A549 (cell line): ENCODE measurements at regions not wholly inside any gene's neighbourhood (a gene's known extent, or its start where the extent isn't known, plus 50 kb on each side); places are given as distances from the start of the nearest gene placed in this dataset.

Source experiments
- ATAC-seq, 2 experiments: fragments of 200-7000 bp in 1 of 2; fragments of >200 bp in 1 of 2; cut with Nextera tagmentation in 1 of 2; cut with Tn5 transposase in 1 of 2; 3 replicates each; pipeline versions ENCODE4 v1.8.0 to v1.9.1; 2018 to 2020; ENCODE audit warnings: mild to moderate bottlenecking in 1 of 2, moderate library complexity in 1 of 2
- CTCF ChIA-PET: fragments of 300-600 bp; sonication (Branson Sonifier 250); formaldehyde crosslinking; extraction: SDS; loops from one replicate; lab custom pipeline; 2021; ENCODE audit warnings: antibody characterized with exemption, inconsistent platforms; lab: Yijun Ruan, JAX
- POLR2A ChIA-PET: fragments of 350-600 bp; formaldehyde crosslinking; extraction: SDS; loops from one replicate; lab custom pipeline; 2021; ENCODE audit warnings: antibody characterized with exemption, inconsistent platforms; lab: Yijun Ruan, JAX
- DNase-seq, 2 experiments: peaks; one replicate each; pipeline versions ENCODE4 v3.0.0 to v3.0.0-alpha.2; 2011 to 2016; ENCODE audit warnings: low read depth in 1 of 2, low spot score in 1 of 2
- FAIRE-seq: peaks from 2 replicates; lab custom pipeline; 2011; peaks lifted over from hg19 to GRCh38; lab: Jason Lieb, UNC
- H3K27ac ChIP-seq, 2 experiments: fragments of >200 bp; sonication (Bioruptor Twin); formaldehyde crosslinking; 3 replicates each; pipeline ENCODE4 v1.5.1; 2016 to 2017
- H3K4me1 ChIP-seq: fragments of >200 bp; sonication (Bioruptor Twin); formaldehyde crosslinking; 3 replicates; pipeline ENCODE4 v1.6.1; 2016
- H3K4me2 ChIP-seq: fragments of >200 bp; sonication (Bioruptor Twin); formaldehyde crosslinking; 3 replicates; pipeline ENCODE4 v1.6.1; 2016
- H3K4me3 ChIP-seq: fragments of >200 bp; sonication (Bioruptor Twin); formaldehyde crosslinking; 3 replicates; pipeline ENCODE4 v1.5.1; 2016
- H3K9me3 ChIP-seq: fragments of >200 bp; sonication (Bioruptor Twin); formaldehyde crosslinking; 3 replicates; pipeline ENCODE4 v1.6.1; 2016
- BHLHE40 ChIP-seq: IDR thresholded peaks from 2 replicates; pipeline ENCODE4 v1.6.1; 2012; ENCODE audit warnings: low read depth, low read length, inconsistent platforms
- CEBPB ChIP-seq, 2 experiments: fragments of >200 bp in 1 of 2; sonication (Bioruptor Twin) in 1 of 2; formaldehyde crosslinking in 1 of 2; IDR thresholded peaks; 2 replicates each; pipeline ENCODE4 v1.6.1; 2012 to 2016
- CHD2 ChIP-seq: fragments of 150-350 bp; IDR thresholded peaks from 2 replicates; pipeline ENCODE4 v1.6.1; 2014; ENCODE audit warnings: low read length; ENCODE audit not compliant: partially characterized antibody
- ESRRA ChIP-seq: fragments of 150-350 bp; IDR thresholded peaks from 2 replicates; pipeline ENCODE4 v1.6.1; 2014; ENCODE audit warnings: mild to moderate bottlenecking, low read length, borderline replicate concordance
- FOSL2 ChIP-seq, 2 experiments: fragments of 450-650 bp in 1 of 2; fragments of >200 bp in 1 of 2; sonication (Bioruptor Twin) in 1 of 2; formaldehyde crosslinking; IDR thresholded peaks; 2 replicates each; pipeline versions ENCODE4 v1.5.0 to v1.6.1; 2016 to 2020; ENCODE audit warnings: mild to moderate bottlenecking in 1 of 2, moderate library complexity in 1 of 2
- HES2 ChIP-seq: fragments of >200 bp; sonication (Bioruptor Twin); formaldehyde crosslinking; IDR thresholded peaks from 2 replicates; pipeline ENCODE4 v1.6.1; 2016
- HOXB13 ChIP-seq: fragments of 250-450 bp; sonication (Bioruptor Pico); IDR thresholded peaks from 2 replicates; pipeline ENCODE4 v1.5.0; 2020; ENCODE audit warnings: low read depth, mild to moderate bottlenecking, moderate library complexity
- JUN ChIP-seq, 2 experiments: fragments of >200 bp; sonication (Bioruptor Twin); formaldehyde crosslinking; IDR thresholded peaks; 2 replicates in 1 of 2; 3 replicates in 1 of 2; pipeline ENCODE4 v1.6.1; 2016 to 2017
- MAFK ChIP-seq: fragments of 450-650 bp; IDR thresholded peaks from 2 replicates; pipeline ENCODE4 v1.6.1; 2014; ENCODE audit not compliant: partially characterized antibody
- NFE2L2 ChIP-seq: fragments of 150-350 bp; conservative IDR thresholded peaks from 2 replicates; pipeline ENCODE4 v1.6.1; 2014; ENCODE audit warnings: low read length
- NPAS2 ChIP-seq: fragments of 250-450 bp; sonication (Bioruptor Pico); IDR thresholded peaks from 2 replicates; pipeline ENCODE4 v1.8.0; 2022; ENCODE audit warnings: mild to moderate bottlenecking, moderate library complexity, borderline replicate concordance
- RAD21 ChIP-seq, 2 experiments: fragments of >200 bp in 1 of 2; sonication (Bioruptor Twin) in 1 of 2; formaldehyde crosslinking in 1 of 2; IDR thresholded peaks in 1 of 2; conservative IDR thresholded peaks in 1 of 2; 2 replicates in 1 of 2; 3 replicates in 1 of 2; pipeline ENCODE4 v1.6.1; 2012 to 2018; ENCODE audit warnings: inconsistent platforms in 1 of 2
- RARB ChIP-seq: fragments of 250-450 bp; sonication (Bioruptor Pico); IDR thresholded peaks from 2 replicates; pipeline ENCODE4 v1.8.0; 2021; ENCODE audit warnings: mild to moderate bottlenecking, moderate library complexity
- RCOR1 ChIP-seq: fragments of 150-350 bp; IDR thresholded peaks from 2 replicates; pipeline ENCODE4 v1.6.1; 2014; ENCODE audit warnings: antibody characterized with exemption, low read length, low read depth
- SREBF2 ChIP-seq: fragments of 450-650 bp; IDR thresholded peaks from 2 replicates; pipeline ENCODE4 v1.6.1; 2014; ENCODE audit warnings: mild to moderate bottlenecking, moderate library complexity
- TP53 ChIP-seq: fragments of 250-450 bp; sonication (Bioruptor Pico); IDR thresholded peaks from 2 replicates; pipeline ENCODE4 v1.5.0; 2021; ENCODE audit warnings: mild to moderate bottlenecking, moderate library complexity
- ZC3H11A ChIP-seq: fragments of 450-650 bp; IDR thresholded peaks from 2 replicates; pipeline ENCODE4 v1.6.1; 2014; ENCODE audit warnings: antibody characterized with exemption, mild to moderate bottlenecking
- ZFP36 ChIP-seq: fragments of 450-650 bp; IDR thresholded peaks from 2 replicates; pipeline ENCODE4 v1.6.1; 2014; ENCODE audit warnings: borderline replicate concordance; ENCODE audit not compliant: partially characterized antibody
- ZNF302 ChIP-seq: fragments of 250-450 bp; sonication (Bioruptor Pico); IDR thresholded peaks from 2 replicates; pipeline ENCODE4 v1.9.0; 2021; ENCODE audit warnings: inconsistent platforms, mild to moderate bottlenecking, moderate library complexity
- WGBS: methylation state at CpG from one replicate; pipeline ENCODE4 v1.1.6; 2017; ENCODE audit errors: missing lambda C conversion rate; 5-methylcytosine and 5-hydroxymethylcytosine counted together
- TF ChIP-seq, protein P1 (sequence below): fragments of 450-650 bp; IDR thresholded peaks from 2 replicates; pipeline ENCODE4 v1.6.1; 2014; ENCODE audit warnings: antibody characterized with exemption
- TF ChIP-seq, protein P2 (sequence below): fragments of 200-600 bp; sonication (generic); IDR thresholded peaks from 2 replicates; pipeline ENCODE4 v1.6.1; 2016; ENCODE audit warnings: antibody characterized with exemption, mild to moderate bottlenecking, moderate library complexity
- TF ChIP-seq, protein P3 (sequence below): fragments of >200 bp; sonication (Bioruptor Twin); formaldehyde crosslinking; IDR thresholded peaks from 3 replicates; pipeline ENCODE4 v1.6.1; 2016

GRCh38 chr20:11752336-11752735 is 165.4 kb upstream of the BTBD3 start:
- ChIA-PET POLR2A (no interaction called here), CTCF (no interaction called here)
- 5% methylated on average over 2 of the region's 2 CpGs for WGBS
- FAIRE-seq, result peak; percentile 83
- TF ChIP-seq, protein P1, sequence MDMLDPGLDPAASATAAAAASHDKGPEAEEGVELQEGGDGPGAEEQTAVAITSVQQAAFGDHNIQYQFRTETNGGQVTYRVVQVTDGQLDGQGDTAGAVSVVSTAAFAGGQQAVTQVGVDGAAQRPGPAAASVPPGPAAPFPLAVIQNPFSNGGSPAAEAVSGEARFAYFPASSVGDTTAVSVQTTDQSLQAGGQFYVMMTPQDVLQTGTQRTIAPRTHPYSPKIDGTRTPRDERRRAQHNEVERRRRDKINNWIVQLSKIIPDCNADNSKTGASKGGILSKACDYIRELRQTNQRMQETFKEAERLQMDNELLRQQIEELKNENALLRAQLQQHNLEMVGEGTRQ, result no peak
- TF ChIP-seq RARB (CRISPR knock-in tag) (no peak), NPAS2 (no peak), HOXB13 (no peak), CHD2 (no peak), RCOR1 (no peak), JUN (IDR thresholded peaks at IDR 0.05) (no peak), BHLHE40 (no peak), HES2 (no peak), SREBF2 (no peak), CEBPB (IDR thresholded peaks at IDR 0.05) (no peak)
- TF ChIP-seq, protein P2, sequence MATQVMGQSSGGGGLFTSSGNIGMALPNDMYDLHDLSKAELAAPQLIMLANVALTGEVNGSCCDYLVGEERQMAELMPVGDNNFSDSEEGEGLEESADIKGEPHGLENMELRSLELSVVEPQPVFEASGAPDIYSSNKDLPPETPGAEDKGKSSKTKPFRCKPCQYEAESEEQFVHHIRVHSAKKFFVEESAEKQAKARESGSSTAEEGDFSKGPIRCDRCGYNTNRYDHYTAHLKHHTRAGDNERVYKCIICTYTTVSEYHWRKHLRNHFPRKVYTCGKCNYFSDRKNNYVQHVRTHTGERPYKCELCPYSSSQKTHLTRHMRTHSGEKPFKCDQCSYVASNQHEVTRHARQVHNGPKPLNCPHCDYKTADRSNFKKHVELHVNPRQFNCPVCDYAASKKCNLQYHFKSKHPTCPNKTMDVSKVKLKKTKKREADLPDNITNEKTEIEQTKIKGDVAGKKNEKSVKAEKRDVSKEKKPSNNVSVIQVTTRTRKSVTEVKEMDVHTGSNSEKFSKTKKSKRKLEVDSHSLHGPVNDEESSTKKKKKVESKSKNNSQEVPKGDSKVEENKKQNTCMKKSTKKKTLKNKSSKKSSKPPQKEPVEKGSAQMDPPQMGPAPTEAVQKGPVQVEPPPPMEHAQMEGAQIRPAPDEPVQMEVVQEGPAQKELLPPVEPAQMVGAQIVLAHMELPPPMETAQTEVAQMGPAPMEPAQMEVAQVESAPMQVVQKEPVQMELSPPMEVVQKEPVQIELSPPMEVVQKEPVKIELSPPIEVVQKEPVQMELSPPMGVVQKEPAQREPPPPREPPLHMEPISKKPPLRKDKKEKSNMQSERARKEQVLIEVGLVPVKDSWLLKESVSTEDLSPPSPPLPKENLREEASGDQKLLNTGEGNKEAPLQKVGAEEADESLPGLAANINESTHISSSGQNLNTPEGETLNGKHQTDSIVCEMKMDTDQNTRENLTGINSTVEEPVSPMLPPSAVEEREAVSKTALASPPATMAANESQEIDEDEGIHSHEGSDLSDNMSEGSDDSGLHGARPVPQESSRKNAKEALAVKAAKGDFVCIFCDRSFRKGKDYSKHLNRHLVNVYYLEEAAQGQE, result no peak
- DNase-seq, result no peak
- ATAC-seq, result no peak
- H3K27ac ChIP-seq, result no peak overlapping the region
- peaks cover 3% of the 10 kb centered on the region; the same call in 1 of the 3 replicates for H3K9me3 ChIP-seq
- H3K4me1 ChIP-seq, result no peaks in the 10 kb centered on the region
- no peak overlapping the region for H3K4me3 ChIP-seq
- no peak overlapping the region for H3K4me2 ChIP-seq

GRCh38 chr20:11753155-11753554 is 164.5 kb upstream of the BTBD3 start:
- CTCF ChIA-PET, result no interaction called here
- whole genome bisulfite sequencing, result 1% methylated on average over 2 of the region's 2 CpGs
- DNase-seq (no peak), FAIRE-seq (no peak), ATAC-seq (no peak)
- no peak overlapping the region for H3K4me2 ChIP-seq
- no peaks in the 10 kb centered on the region for H3K4me1 ChIP-seq
- POLR2A ChIA-PET, result no interaction called here
- peaks cover 3% of the 10 kb centered on the region; the same call in 1 of the 3 replicates for H3K9me3 ChIP-seq
- TF ChIP-seq TP53 (CRISPR knock-in tag) (no peak), BHLHE40 (no peak)
- H3K27ac ChIP-seq, result no peak overlapping the region
- no peak overlapping the region for H3K4me3 ChIP-seq

DNA sequence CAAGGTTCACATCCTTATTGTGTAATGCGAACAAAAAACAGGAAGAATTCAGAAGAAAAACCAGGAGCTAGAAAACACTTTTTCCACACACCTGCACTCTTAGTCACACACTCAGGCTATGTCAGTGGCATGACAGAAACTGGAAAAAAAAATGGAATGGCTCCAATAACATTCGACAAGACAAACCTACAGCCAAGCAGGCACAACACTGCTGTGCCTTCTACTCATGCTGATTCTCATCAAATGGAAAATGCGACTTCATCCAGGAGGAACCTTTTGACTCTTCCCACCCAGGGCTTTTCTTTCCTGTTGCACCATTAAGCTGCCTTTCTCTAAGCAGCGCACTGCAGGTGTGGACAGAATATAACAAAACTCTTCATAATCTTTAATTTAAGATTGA is 163.2 kb upstream of the BTBD3 start:
- CTCF ChIA-PET, result no interaction called here
- DNase-seq (no peak), ATAC-seq (no peak), FAIRE-seq (no peak)
- Histone ChIP-seq H3K9me3 (peaks cover 3% of the 10 kb centered on the region; the same call in 1 of the 3 replicates), H3K27ac (no peak overlapping the region), H3K4me1 (no peaks in the 10 kb centered on the region), H3K4me2 (no peak overlapping the region), H3K4me3 (no peak overlapping the region)
- TF ChIP-seq RAD21 (conservative IDR thresholded peaks at IDR 0.05 in 1 of 2, IDR thresholded peaks at IDR 0.05 in 1 of 2), result no peak
- TF ChIP-seq ZC3H11A, result no peak
- TF ChIP-seq ESRRA, result no peak
- no peak for TF ChIP-seq NFE2L2
- TF ChIP-seq MAFK, result no peak
- TF ChIP-seq ZNF302 (CRISPR knock-in tag), result no peak
- TF ChIP-seq ZFP36, result no peak
- TF ChIP-seq, protein P3, sequence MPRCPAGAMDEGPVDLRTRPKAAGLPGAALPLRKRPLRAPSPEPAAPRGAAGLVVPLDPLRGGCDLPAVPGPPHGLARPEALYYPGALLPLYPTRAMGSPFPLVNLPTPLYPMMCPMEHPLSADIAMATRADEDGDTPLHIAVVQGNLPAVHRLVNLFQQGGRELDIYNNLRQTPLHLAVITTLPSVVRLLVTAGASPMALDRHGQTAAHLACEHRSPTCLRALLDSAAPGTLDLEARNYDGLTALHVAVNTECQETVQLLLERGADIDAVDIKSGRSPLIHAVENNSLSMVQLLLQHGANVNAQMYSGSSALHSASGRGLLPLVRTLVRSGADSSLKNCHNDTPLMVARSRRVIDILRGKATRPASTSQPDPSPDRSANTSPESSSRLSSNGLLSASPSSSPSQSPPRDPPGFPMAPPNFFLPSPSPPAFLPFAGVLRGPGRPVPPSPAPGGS, result no peak
- no peak for TF ChIP-seq FOSL2 (IDR thresholded peaks at IDR 0.05)
- no peak for TF ChIP-seq FOSL2 (CRISPR knock-in tag; IDR thresholded peaks at IDR 0.05)
- POLR2A ChIA-PET, result no interaction called here
- 54% methylated on average over 4 of the region's 4 CpGs for WGBS
